ENCODE measurements at regions not wholly inside any gene's neighbourhood (a gene's known extent, or its start where the extent isn't known, plus 50 kb on each side); places are given as distances from the start of the nearest gene placed in this dataset.

GRCh38 chr14:96702831-96703230 lies 94.4 kb upstream of the VRK1 start:
- Histone ChIP-seq H4K8ac (ENCODE audit: extremely low read depth, insufficient read depth, low read length) (no peak overlapping the region), H2BK12ac (ENCODE audit: low read depth, low read length) (no peak overlapping the region), H3K23me2 (ENCODE audit: low read depth, low read length) (no peaks in the 10 kb centered on the region), H2AFZ (ENCODE audit: low read length) (no peak overlapping the region), H3K9ac (replicated peaks in 1 of 4; ENCODE audit: extremely low read depth in 1 of 4, low read depth in 3 of 4, low read length in 3 of 4) (no peak overlapping the region), H3K23ac (ENCODE audit: insufficient read length) (no peak overlapping the region), H3K18ac (ENCODE audit: extremely low read depth, low read length) (no peak overlapping the region), H3K27ac (ENCODE audit: low read depth, low read length) (no peak overlapping the region), H4K20me1 (replicated peaks in 1 of 2; ENCODE audit: control insufficient read depth in 1 of 2, insufficient read depth in 2 of 2, low read length in 2 of 2) (no peaks in the 10 kb centered on the region), H3K36me3 (ENCODE audit: control insufficient read depth in 2 of 4, insufficient read depth in 4 of 4, low read length in 3 of 4) (no peaks in the 10 kb centered on the region), H4K5ac (ENCODE audit: insufficient read length, low read depth, low read length) (no peak overlapping the region), H3K4ac (replicated peaks; ENCODE audit: insufficient read length, low read depth, low read length) (no peak overlapping the region), H4K91ac (replicated peaks; ENCODE audit: insufficient read length, low read length) (no peak overlapping the region), H3K9me3 (ENCODE audit: insufficient read depth in 2 of 2, low read depth in 1 of 2, low read length in 1 of 2) (no peaks in the 10 kb centered on the region), H3K4me2 (ENCODE audit: insufficient read depth in 1 of 2, low read depth in 2 of 2, low read length in 2 of 2) (no peak overlapping the region), H3K56ac (replicated peaks; ENCODE audit: insufficient read length, low read depth, low read length) (no peak overlapping the region), H2BK5ac (ENCODE audit: low read depth, low read length) (no peak overlapping the region), H3K27me3 (replicated peaks in 1 of 4; ENCODE audit: control insufficient read depth in 3 of 4, extremely low read depth in 1 of 4, insufficient read depth in 3 of 4, low read length in 3 of 4) (no peaks in the 10 kb centered on the region; a peak in 1 of 7 replicates), H2BK15ac (ENCODE audit: low read length) (no peak overlapping the region), H3K79me1 (ENCODE audit: low read depth, low read length) (no peaks in the 10 kb centered on the region), H3K79me2 (ENCODE audit: control insufficient read depth in 1 of 2, insufficient read depth in 2 of 2, low read length in 2 of 2) (no peaks in the 10 kb centered on the region), H3K4me3 (ENCODE audit: extremely low read depth in 1 of 4, insufficient read depth in 2 of 4, low read depth in 3 of 4, low read length in 4 of 4) (no peak overlapping the region), H3K4me1 (replicated peaks in 1 of 4; ENCODE audit: control insufficient read depth in 3 of 4, insufficient read depth in 4 of 4, low read length in 3 of 4) (peaks cover 0 to 6% (median 0%) of the 10 kb centered on the region in 4 experiments; a peak in 1 of 7 replicates), H2AK5ac (ENCODE audit: low read depth, low read length) (no peak overlapping the region), H3K14ac (ENCODE audit: insufficient read length) (no peak overlapping the region), H2BK120ac (replicated peaks; ENCODE audit: low read depth, low read length) (no peak overlapping the region), H2BK20ac (ENCODE audit: low read length) (no peak overlapping the region)
- no peak for FAIRE-seq
- TF ChIP-seq YY1 (IDR thresholded peaks at IDR 0.05; ENCODE audit: low read depth, low read length) = no peak
- no peak for TF ChIP-seq POLR2AphosphoS5 (IDR thresholded peaks at IDR 0.05; ENCODE audit: low read depth, low read length)
- no peak for TF ChIP-seq CTBP2 (IDR thresholded peaks at IDR 0.05; ENCODE audit: borderline replicate concordance, insufficient read depth, insufficient read length, low read length)
- no peak for TF ChIP-seq TBP (IDR thresholded peaks at IDR 0.05; ENCODE audit: low read depth, low read length)
- no peak for TF ChIP-seq CREB1 (IDR thresholded peaks at IDR 0.05)
- TF ChIP-seq MAX (IDR thresholded peaks at IDR 0.05) = no peak
- TF ChIP-seq EGR1 (IDR thresholded peaks at IDR 0.05; ENCODE audit: borderline replicate concordance, low read depth, low read length) = no peak
- TF ChIP-seq CEBPB (IDR thresholded peaks at IDR 0.05; ENCODE audit: low read depth, low read length) = no peak
- no peak for TF ChIP-seq GTF2F1 (IDR thresholded peaks at IDR 0.05; ENCODE audit: borderline replicate concordance, low read depth, low read length)
- no peak for TF ChIP-seq BCL11A (IDR thresholded peaks at IDR 0.05; ENCODE audit: low read depth in 2 of 2, low read length in 2 of 2)
- no peak for TF ChIP-seq SIN3A (conservative IDR thresholded peaks at IDR 0.05 in 1 of 2, IDR thresholded peaks at IDR 0.05 in 1 of 2; ENCODE audit: low read depth in 1 of 2, low read length in 2 of 2)
- WGBS, 2 experiments (ENCODE audit: extremely low coverage in 1 of 2, insufficient coverage in 1 of 2, insufficient read length in 1 of 2, insufficient replicate concordance in 2 of 2, low coverage in 1 of 2, low lambda C conversion rate in 2 of 2, missing lambda C conversion rate in 1 of 2) = 76% methylated on average over 5 of the region's 6 CpGs; no CpG with 5 or more reads in 1 of the 2 experiments
- DNase-seq (ENCODE audit: low read depth in 1 of 2, low spot score in 2 of 2) = no peak
- ChIA-PET CTCF (ENCODE audit: partially characterized antibody) (interaction anchor here (0.6 to 1.0 kb wide), 2 partner anchors 14 to 117 kb away, joined by 3 to 4 read pairs; no protein-coding TSS in a partner anchor), POLR2A (ENCODE audit: partially characterized antibody) (no interaction called here)
